Fibroblast of peridontal ligament (primary cell): ENCODE measurements at regions not wholly inside any gene's neighbourhood (a gene's known extent, or its start where the extent isn't known, plus 50 kb on each side); places are given as distances from the start of the nearest gene placed in this dataset.

Experiments
- DNase-seq: peaks from one replicate; pipeline ENCODE4 v3.0.0-alpha.2; 2010; ENCODE audit errors: extremely low read depth

DNA sequence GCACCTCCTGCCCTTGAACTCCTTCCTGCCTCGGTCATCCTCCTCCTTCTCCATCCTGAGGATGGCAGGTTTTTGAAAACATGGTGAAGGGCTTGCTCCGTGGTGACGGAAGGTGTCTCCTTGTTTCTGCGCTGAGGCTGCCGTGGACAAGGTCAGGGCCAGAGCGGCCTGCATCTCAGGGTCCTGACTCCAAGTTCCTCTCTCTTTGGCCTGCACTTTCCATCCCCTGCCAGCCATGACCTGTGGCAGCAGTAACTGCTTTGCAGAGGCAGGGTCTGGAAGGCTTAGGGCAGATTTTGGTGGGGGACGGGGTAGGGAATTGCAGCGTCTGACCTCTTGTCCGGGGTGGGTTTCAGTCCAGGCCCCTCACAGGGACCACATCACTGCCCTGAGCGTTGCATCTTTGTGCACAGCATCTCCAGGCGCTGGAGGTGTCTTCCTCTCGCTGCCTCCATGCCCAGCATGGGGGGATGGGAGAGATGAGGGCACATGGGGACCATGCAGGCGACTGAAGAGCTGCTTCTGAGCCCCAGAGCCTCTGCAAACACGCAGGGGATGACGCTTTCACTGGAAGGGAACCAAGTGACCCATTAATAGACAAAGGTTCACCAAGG, 216.8 kb downstream of the TEX29 start:
- DNase-seq: no peak

- no peak for DNase-seq
These were observed 217.5 kb downstream of the TEX29 start for GRCh38 chr13:111537843-111538499.

DNA sequence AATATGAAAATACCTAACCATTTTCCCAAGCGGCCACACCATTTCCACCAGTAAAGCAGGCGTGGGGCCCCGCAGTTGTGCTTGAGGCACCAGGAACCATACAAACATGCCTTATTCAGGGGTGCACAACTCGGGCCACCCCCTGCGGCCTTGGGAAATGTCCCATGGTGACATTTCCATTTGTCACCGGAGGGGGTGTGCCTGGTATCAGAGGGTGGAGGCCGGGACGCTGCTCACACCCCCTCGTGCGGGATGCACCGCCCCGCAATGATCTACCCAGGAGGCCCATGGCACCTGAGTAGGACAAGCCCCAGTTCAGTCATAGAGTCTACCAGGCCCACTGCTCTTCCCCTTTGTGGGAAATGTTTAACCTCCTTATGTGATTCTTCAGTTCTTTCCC, 218.8 kb downstream of the TEX29 start:
- no peak for DNase-seq

DNA sequence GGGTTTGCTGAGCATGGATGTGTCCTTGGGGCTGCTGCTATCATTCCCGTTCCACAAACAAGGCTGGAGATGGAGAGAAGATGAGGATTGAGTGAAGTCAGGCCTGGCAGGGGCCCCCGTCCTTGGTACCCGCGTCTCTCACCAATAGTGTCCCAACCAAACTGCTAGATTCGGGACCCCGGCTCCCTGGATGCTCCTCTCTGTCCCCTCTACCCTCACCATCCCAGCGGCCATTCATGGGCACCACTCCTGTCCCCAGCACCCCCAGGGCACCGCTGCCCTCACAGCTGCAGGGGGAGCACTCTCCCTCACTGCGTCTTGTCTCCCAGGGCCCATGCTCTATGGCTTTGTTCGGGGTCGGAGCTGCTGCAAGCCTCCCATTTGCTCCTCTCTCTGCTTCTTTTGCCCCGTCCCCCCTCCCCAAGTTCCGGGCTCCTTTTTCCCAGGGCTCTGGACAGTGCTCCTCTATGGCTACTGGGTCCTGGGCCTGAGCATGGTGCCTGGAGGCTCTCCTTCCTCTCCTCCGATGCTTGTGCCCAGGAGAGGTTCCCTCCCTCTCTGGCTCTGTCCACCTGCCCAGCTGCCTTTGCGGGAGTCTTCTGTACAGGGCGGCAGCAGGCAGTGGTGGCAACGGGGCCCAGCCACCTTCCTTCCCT, 219.5 kb downstream of the TEX29 start:
- no peak for DNase-seq

GRCh38 chr13:111540486-111540885, 220.0 kb downstream of the TEX29 start:
- no peak for DNase-seq

GRCh38 chr13:111541345-111541744, 220.9 kb downstream of the TEX29 start:
- DNase-seq: no peak

- no peak for DNase-seq
These were observed 221.5 kb downstream of the TEX29 start for GRCh38 chr13:111541752-111542529.

DNA sequence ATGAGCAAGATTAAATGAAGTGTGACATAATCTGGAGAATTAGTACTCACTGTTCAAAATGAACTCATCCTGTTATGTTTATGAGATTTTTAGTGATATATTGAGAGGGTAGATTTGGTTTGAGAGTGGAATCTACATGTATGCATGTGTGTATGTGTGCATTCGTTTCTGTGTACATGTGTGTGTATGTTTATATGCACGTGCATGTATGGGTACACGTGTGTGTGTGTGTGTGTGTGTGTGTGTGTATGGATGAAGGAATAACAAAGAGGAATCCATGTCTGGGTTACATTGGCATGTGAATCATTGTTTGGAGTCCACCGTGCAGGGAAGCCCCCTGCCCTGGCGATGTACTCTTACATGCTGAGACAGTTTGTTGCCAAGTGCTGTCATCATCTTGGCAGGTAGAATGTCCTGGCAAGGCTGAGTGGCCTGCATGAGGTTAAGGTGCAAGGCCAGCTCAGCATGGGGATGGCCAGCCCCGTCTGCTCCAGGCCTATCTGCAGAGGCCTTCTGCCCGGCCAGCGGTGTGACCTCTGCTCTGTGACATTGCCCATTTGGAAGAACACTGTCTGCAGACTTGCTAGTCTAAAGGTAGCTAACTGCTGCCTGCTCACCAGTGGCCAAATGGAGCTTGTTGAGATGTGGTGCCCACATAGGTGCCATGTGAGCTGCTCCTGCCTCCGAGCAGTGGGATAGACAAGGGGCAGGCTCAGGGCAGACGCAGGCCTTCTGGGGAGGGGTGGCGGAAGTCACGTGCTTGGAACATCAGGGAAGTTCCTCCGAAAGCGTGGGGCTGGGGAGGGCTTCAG, 222.3 kb downstream of the TEX29 start:
- DNase-seq: no peak

GRCh38 chr13:111546921-111547675, 226.7 kb downstream of the TEX29 start:
- no peak for DNase-seq

DNA sequence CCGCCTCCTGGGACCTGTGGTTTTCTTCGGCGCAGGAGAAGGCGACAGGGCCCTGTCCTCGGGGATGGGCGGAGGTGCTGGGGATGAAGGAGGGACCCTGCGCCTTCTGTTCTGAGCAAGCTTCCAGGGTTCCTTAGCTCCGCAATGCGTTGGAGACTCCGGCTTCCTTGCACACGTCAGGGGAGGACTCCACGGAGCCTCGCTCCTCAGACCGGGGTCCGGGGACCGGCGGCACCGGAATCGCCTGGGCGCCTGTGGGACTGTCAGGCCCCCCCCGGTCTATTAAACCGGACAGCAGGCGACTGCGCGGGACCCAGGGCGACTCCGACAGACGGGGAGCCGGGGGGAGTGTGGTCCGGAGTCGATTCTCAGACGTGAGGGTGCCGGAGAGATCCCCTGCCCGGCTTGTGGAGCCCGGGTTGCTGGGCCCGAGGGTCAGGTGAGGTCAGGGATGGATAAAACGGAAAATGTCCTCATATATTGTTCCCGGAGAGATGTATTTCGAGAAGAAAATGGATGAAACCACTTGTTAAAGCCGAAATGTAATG, 227.4 kb downstream of the TEX29 start:
- DNase-seq: no peak

DNA sequence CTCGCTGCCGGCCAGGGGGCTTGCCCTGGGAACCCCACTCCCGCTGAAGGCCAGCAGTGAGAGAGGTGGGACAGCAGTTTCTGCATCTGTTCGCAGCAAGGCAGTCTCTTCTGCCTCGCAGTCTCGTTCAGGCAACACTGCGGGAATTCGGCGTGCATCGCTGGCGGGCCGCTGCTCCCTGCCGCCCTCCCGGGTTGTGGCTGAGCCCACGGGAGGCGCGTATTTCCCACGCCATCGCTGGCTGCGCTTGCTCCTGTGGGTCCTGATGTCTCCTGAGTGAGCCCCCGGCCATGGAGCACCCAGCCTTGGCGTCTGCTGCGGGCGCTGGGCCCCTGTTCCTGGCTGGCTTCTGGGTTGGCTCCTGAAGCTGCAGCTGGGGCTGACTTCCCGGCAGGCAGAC, 227.9 kb downstream of the TEX29 start:
- no peak for DNase-seq

DNA sequence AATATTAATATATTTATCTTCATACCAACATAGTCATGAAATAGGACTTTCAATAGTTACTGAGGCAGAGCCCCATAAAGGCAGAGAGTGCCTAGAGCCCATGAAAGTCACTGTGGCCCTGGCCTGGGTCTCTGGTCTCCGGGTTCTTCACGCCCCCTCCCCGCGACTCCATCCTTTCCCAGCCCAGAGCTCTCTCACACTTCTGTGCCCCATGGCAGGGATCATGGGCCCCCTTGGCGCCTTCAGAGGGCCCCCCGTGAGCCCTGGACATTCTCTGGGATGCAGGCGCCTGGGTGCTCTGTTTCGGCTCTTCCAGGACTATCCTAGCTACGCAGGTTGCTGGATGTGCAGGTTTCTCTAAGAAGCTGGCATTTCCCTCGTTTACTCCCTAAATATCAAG, 228.4 kb downstream of the TEX29 start:
- no peak for DNase-seq

DNA sequence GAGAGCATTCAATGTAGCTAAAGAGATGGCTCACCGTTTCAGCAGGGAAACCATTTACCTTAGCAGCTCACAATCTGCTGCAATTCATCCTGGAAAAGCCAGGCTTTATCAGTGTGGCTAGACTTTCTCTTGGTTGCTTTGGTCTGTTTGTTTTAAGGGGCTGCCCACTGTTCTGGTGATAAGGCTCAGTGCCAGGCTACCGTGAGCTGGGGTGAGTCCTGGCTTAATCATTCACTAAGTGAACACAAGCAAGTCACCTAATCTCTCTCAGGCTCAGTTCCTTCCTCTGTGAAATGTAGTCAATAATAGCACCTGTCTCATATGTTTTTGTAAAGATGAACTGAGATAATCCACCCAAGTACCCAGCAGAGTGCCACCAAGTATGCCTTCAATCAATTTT, 229.0 kb downstream of the TEX29 start:
- no peak for DNase-seq

DNA sequence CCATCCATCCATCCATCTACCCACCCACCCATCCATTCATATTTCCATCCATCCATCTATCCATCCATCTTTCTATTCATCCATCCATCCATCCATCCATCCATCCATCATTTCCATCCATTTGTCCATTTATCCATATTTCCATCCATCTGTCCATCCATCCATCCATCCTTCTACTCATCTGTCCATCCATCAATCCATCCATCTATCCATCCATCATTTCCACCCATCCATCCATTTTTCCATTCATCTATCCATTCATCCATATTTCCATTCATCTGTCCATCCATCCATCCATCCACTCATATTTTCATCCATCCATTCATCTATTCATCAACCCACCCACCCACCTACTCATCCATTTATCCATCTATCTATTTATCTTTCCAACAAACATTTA, 229.6 kb downstream of the TEX29 start:
- DNase-seq: no peak

DNA sequence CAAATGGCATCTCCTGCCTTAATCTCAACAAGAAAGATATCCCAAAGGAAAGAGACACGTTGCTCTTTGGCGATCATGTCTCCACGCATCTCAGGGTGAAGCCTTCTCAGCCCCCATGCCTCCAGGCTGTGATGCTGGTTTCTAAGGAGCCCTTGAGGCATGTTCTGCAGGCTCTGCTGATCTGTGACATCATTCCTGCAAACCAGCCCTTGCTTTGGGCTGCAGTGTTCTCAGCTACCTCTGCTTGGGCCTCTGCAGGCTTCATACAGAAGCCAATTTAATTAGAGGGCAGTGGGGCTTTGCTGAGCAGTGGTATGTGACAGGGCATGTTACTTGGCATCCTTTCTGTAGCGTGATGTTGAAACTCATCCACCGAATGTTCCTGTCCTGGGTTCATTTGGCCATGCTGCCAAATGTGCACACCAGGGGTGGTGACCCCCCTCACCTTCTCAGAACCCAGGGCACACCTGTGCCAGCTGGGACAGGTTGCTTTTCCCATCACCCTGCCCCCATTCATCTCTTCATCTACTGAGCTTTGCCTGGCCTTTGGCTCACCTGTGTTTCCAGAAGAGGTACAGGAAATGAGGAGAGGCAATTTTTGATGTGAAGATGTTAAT, 230.9 kb downstream of the TEX29 start:
- no peak for DNase-seq

- DNase-seq: no peak
These were observed 232.6 kb downstream of the TEX29 start for GRCh38 chr13:111552891-111553655.

- DNase-seq: no peak
These were observed 234.3 kb downstream of the TEX29 start for GRCh38 chr13:111554539-111555267.

DNA sequence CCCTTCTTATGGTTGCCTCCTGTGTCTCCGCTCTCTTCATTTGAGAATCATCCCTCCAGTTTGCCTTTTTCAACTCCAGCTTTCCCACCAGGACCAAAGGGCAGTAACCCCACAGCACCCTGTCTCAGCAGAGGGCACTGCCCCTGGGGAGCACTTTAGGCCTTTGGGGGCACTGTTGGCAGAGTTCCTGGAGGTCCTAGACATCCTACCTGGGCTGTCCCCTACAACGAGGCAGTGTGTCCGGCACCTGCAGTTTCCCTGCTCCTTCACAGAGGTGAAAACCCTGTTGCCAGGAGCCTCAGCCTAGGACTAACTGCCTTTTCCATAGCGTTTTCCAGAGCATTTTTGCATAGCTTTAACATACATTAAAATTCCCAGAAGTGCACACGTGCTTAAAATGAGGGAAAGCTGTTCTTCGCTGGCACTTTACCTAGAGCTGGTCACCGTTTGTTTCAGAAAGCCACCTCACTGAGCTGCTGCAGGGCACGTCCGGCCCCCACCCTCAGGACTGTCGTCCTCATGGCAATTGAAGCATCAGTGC, 234.9 kb downstream of the TEX29 start:
- no peak for DNase-seq

DNA sequence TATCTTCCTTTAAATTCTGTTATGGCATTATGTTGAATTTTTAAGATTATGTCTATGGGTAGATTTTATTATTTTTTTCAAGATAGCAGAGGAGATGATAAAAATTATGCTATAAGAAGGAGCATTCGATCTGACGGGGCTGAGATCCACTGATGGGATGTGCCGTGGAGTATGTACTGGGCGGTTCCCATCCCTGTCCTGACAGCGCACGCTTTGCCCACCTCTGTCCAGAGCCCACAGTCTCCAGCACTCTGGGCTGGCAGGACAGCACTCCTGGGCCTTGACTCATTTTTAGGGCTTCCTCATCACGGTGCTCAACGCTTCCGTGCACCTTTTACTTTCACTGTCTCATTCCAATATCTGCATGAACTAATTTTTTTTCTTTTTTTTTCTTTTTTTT, 235.5 kb downstream of the TEX29 start:
- DNase-seq: no peak
